GM23338 (cell line): ENCODE measurements at regions not wholly inside any gene's neighbourhood (a gene's known extent, or its start where the extent isn't known, plus 50 kb on each side); places are given as distances from the start of the nearest gene placed in this dataset.
"Not testable (repeated sequence)": the region's sequence is repeated elsewhere in the genome, so short reads cannot be mapped to it uniquely, and the experiment has no call there.

ENCODE experiments used
- CREB1 ChIP-seq: fragments of 250-450 bp; sonication (Bioruptor Pico); IDR thresholded peaks from 2 replicates; pipeline ENCODE4 v1.5.0; 2020; ENCODE audit warnings: low read depth, mild to moderate bottlenecking, moderate library complexity
- CTCF ChIP-seq, 2 experiments: fragments of 200-600 bp in 1 of 2; sonication (generic) in 1 of 2; conservative IDR thresholded peaks; 2 replicates each; pipeline versions ENCODE4 v1.5.1 to v1.6.1; 2016 to 2017; ENCODE audit warnings: antibody characterized with exemption in 2 of 2, low read depth in 2 of 2, mild to moderate bottlenecking in 2 of 2, moderate library complexity in 1 of 2
- ETS1 ChIP-seq: IDR thresholded peaks from 2 replicates; pipeline ENCODE4 v1.6.1; 2016; ENCODE audit warnings: antibody characterized with exemption
- EZH2 ChIP-seq: fragments of 200-600 bp; sonication (generic); IDR thresholded peaks from one replicate; pipeline ENCODE4 v1.8.0; 2017; ENCODE audit warnings: antibody characterized with exemption, mild to moderate bottlenecking, low read depth; ENCODE audit not compliant: unreplicated experiment
- EZH2phosphoT487 ChIP-seq: fragments of 200-600 bp; sonication (generic); IDR thresholded peaks from one replicate; pipeline ENCODE4 v1.8.1; 2018; ENCODE audit warnings: antibody characterized with exemption; ENCODE audit not compliant: unreplicated experiment
- JUNB ChIP-seq: IDR thresholded peaks from one replicate; pipeline ENCODE4 v1.6.1; 2016; ENCODE audit warnings: antibody characterized with exemption; ENCODE audit not compliant: unreplicated experiment
- NANOG ChIP-seq: IDR thresholded peaks from 2 replicates; pipeline ENCODE4 v1.6.1; 2016; ENCODE audit warnings: antibody characterized with exemption, borderline replicate concordance
- POLR2AphosphoS5 ChIP-seq: IDR thresholded peaks from 2 replicates; pipeline ENCODE4 v1.6.1; 2016; ENCODE audit warnings: antibody characterized with exemption, low read depth
- STAT1 ChIP-seq: IDR thresholded peaks from one replicate; pipeline ENCODE4 v1.6.1; 2016; ENCODE audit warnings: antibody characterized with exemption; ENCODE audit not compliant: unreplicated experiment
- ZNF331 ChIP-seq: fragments of 250-450 bp; sonication (Bioruptor Pico); IDR thresholded peaks from 2 replicates; pipeline ENCODE4 v1.5.0; 2020; ENCODE audit warnings: low read depth, mild to moderate bottlenecking, moderate library complexity
- ZNF462 ChIP-seq: fragments of 250-450 bp; sonication (Bioruptor Pico); IDR thresholded peaks from 2 replicates; pipeline ENCODE4 v1.5.0; 2020; ENCODE audit warnings: mild to moderate bottlenecking, moderate library complexity
- TF ChIP-seq, protein P1 (sequence below): IDR thresholded peaks from one replicate; pipeline ENCODE4 v1.6.1; 2018; ENCODE audit warnings: antibody characterized with exemption; ENCODE audit not compliant: unreplicated experiment

GRCh38 chr2:139673447-139673846 lies 893.3 kb upstream of the NXPH2 start:
- TF ChIP-seq CTCF (conservative IDR thresholded peaks at IDR 0.05; ENCODE audit: low read depth in 2 of 2); ETS1; EZH2; ZNF331 (CRISPR knock-in tag); EZH2phosphoT487; POLR2AphosphoS5; CREB1 (CRISPR knock-in tag); JUNB; STAT1; NANOG; ZNF462 (CRISPR knock-in tag): not testable (repeated sequence)
- TF ChIP-seq, protein P1, sequence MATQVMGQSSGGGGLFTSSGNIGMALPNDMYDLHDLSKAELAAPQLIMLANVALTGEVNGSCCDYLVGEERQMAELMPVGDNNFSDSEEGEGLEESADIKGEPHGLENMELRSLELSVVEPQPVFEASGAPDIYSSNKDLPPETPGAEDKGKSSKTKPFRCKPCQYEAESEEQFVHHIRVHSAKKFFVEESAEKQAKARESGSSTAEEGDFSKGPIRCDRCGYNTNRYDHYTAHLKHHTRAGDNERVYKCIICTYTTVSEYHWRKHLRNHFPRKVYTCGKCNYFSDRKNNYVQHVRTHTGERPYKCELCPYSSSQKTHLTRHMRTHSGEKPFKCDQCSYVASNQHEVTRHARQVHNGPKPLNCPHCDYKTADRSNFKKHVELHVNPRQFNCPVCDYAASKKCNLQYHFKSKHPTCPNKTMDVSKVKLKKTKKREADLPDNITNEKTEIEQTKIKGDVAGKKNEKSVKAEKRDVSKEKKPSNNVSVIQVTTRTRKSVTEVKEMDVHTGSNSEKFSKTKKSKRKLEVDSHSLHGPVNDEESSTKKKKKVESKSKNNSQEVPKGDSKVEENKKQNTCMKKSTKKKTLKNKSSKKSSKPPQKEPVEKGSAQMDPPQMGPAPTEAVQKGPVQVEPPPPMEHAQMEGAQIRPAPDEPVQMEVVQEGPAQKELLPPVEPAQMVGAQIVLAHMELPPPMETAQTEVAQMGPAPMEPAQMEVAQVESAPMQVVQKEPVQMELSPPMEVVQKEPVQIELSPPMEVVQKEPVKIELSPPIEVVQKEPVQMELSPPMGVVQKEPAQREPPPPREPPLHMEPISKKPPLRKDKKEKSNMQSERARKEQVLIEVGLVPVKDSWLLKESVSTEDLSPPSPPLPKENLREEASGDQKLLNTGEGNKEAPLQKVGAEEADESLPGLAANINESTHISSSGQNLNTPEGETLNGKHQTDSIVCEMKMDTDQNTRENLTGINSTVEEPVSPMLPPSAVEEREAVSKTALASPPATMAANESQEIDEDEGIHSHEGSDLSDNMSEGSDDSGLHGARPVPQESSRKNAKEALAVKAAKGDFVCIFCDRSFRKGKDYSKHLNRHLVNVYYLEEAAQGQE: not testable (repeated sequence)
